ENCODE measurements at regions not wholly inside any gene's neighbourhood (a gene's known extent, or its start where the extent isn't known, plus 50 kb on each side); places are given as distances from the start of the nearest gene placed in this dataset.

GRCh38 chr2:100766256-100766655 is 53.7 kb upstream of the NPAS2 start:
- no peak for TF ChIP-seq POLR2A (IDR thresholded peaks at IDR 0.05; ENCODE audit: low read depth, low read length)
- no peak for TF ChIP-seq CTCF (IDR thresholded peaks at IDR 0.05; ENCODE audit: extremely low read depth in 1 of 2, insufficient read depth in 1 of 2, low read depth in 1 of 2, low read length in 2 of 2)
- TF ChIP-seq MAX (IDR thresholded peaks at IDR 0.05; ENCODE audit: insufficient read depth, insufficient read length): no peak
